ENCODE measurements at regions not wholly inside any gene's neighbourhood (a gene's known extent, or its start where the extent isn't known, plus 50 kb on each side); places are given as distances from the start of the nearest gene placed in this dataset.

- no peaks in the 10 kb centered on the region for H3K9me3 ChIP-seq (ENCODE audit: low read length)
- no peak overlapping the region for H3K27ac ChIP-seq (ENCODE audit: low read length)
- no peak overlapping the region for H3K9ac ChIP-seq (ENCODE audit: low read length)
- no peak overlapping the region for H3K4me3 ChIP-seq (ENCODE audit: low read length)
- no peak overlapping the region for H3K4me2 ChIP-seq (ENCODE audit: low read length)
- H3K36me3 ChIP-seq (ENCODE audit: insufficient read depth, low read length): no peaks in the 10 kb centered on the region
- TF ChIP-seq SMC3 (conservative IDR thresholded peaks at IDR 0.05; ENCODE audit: poor library complexity): no peak
- TF ChIP-seq REST (IDR thresholded peaks at IDR 0.05; ENCODE audit: borderline replicate concordance): no peak
- no peak for TF ChIP-seq MXI1 (conservative IDR thresholded peaks at IDR 0.05; ENCODE audit: poor library complexity, severe bottlenecking)
- TF ChIP-seq RAD21 (conservative IDR thresholded peaks at IDR 0.05): no peak
- no peak for TF ChIP-seq POLR2AphosphoS5 (IDR thresholded peaks at IDR 0.05)
- no peak for TF ChIP-seq CTCF (IDR thresholded peaks at IDR 0.05; ENCODE audit: poor library complexity, severe bottlenecking)
- TF ChIP-seq EZH2 (IDR thresholded peaks at IDR 0.05; ENCODE audit: borderline replicate concordance, insufficient read depth, low read length, poor library complexity, severe bottlenecking): no peak
- no peak for TF ChIP-seq EP300 (conservative IDR thresholded peaks at IDR 0.05; ENCODE audit: poor library complexity, severe bottlenecking)
- no peak for TF ChIP-seq TAF1 (IDR thresholded peaks at IDR 0.05; ENCODE audit: low read depth)
- H3K9me2 ChIP-seq (ENCODE audit: insufficient read depth, low read length): no peaks in the 10 kb centered on the region
- H3F3A ChIP-seq (ENCODE audit: insufficient read depth, low read length, poor library complexity, severe bottlenecking): no peaks in the 10 kb centered on the region
- no peak overlapping the region for H2AFZ ChIP-seq (ENCODE audit: low read depth, low read length)
- no peaks in the 10 kb centered on the region for H3K27me3 ChIP-seq (ENCODE audit: insufficient read depth, low read depth, low read length)
- no peaks in the 10 kb centered on the region for H4K20me1 ChIP-seq (ENCODE audit: insufficient read depth)
- H3K79me2 ChIP-seq (replicated peaks; ENCODE audit: insufficient read depth, low read length): no peaks in the 10 kb centered on the region
Measured at GRCh38 chr16:85273293-85273692, 161.0 kb upstream of the CIBAR2 start.

- Histone ChIP-seq H3K9me2 (ENCODE audit: insufficient read depth, low read length) (no peaks in the 10 kb centered on the region), H3K36me3 (ENCODE audit: insufficient read depth, low read length) (no peaks in the 10 kb centered on the region), H3K4me3 (ENCODE audit: low read length) (no peak overlapping the region), H3K27me3 (ENCODE audit: insufficient read depth, low read depth, low read length) (no peaks in the 10 kb centered on the region), H3K79me2 (replicated peaks; ENCODE audit: insufficient read depth, low read length) (no peaks in the 10 kb centered on the region), H4K20me1 (ENCODE audit: insufficient read depth) (no peaks in the 10 kb centered on the region), H2AFZ (ENCODE audit: low read depth, low read length) (no peak overlapping the region), H3F3A (ENCODE audit: insufficient read depth, low read length, poor library complexity, severe bottlenecking) (no peaks in the 10 kb centered on the region), H3K27ac (ENCODE audit: low read length) (no peak overlapping the region), H3K4me2 (ENCODE audit: low read length) (no peak overlapping the region), H3K9ac (ENCODE audit: low read length) (no peak overlapping the region), H3K9me3 (ENCODE audit: low read length) (no peaks in the 10 kb centered on the region)
- TF ChIP-seq EP300 (conservative IDR thresholded peaks at IDR 0.05; ENCODE audit: poor library complexity, severe bottlenecking) (no peak), SMC3 (conservative IDR thresholded peaks at IDR 0.05; ENCODE audit: poor library complexity) (no peak), MXI1 (conservative IDR thresholded peaks at IDR 0.05; ENCODE audit: poor library complexity, severe bottlenecking) (no peak), REST (IDR thresholded peaks at IDR 0.05; ENCODE audit: borderline replicate concordance) (no peak), TAF1 (IDR thresholded peaks at IDR 0.05; ENCODE audit: low read depth) (no peak), CTCF (IDR thresholded peaks at IDR 0.05; ENCODE audit: poor library complexity, severe bottlenecking) (no peak), RAD21 (conservative IDR thresholded peaks at IDR 0.05) (no peak), EZH2 (IDR thresholded peaks at IDR 0.05; ENCODE audit: borderline replicate concordance, insufficient read depth, low read length, poor library complexity, severe bottlenecking) (no peak), POLR2AphosphoS5 (IDR thresholded peaks at IDR 0.05) (no peak)
Measured at GRCh38 chr16:85274501-85274900, 162.2 kb upstream of the CIBAR2 start.
